GM23338 (cell line): ENCODE measurements at regions not wholly inside any gene's neighbourhood (a gene's known extent, or its start where the extent isn't known, plus 50 kb on each side); places are given as distances from the start of the nearest gene placed in this dataset.
"Not testable (repeated sequence)": the region's sequence is repeated elsewhere in the genome, so short reads cannot be mapped to it uniquely, and the experiment has no call there.

Experiments
- ATAC-seq: fragments of 200-7000 bp; cut with Tn5 transposase; 3 replicates; pipeline ENCODE4 v1.9.1; 2020
- DNase-seq: peaks from one replicate; pipeline ENCODE4 v3.0.0-alpha.2; 2015; ENCODE audit warnings: low spot score
- H2AFZ ChIP-seq: fragments of 200-600 bp; sonication (generic); 2 replicates; pipeline ENCODE4 v1.8.0; 2016; ENCODE audit warnings: antibody characterized with exemption, mild to moderate bottlenecking, moderate library complexity
- H3F3A ChIP-seq: fragments of 200-600 bp; sonication (generic); replicated peaks from 2 replicates; pipeline ENCODE4 v1.8.0; 2017; ENCODE audit warnings: antibody characterized with exemption, mixed run types, low read depth
- H3K27ac ChIP-seq: fragments of 200-600 bp; sonication (generic); 2 replicates; pipeline ENCODE4 v1.6.1; 2016; ENCODE audit warnings: low read depth
- H3K27me3 ChIP-seq: fragments of 200-600 bp; sonication (generic); 2 replicates; pipeline ENCODE4 v1.8.0; 2016; ENCODE audit warnings: mild to moderate bottlenecking, mixed run types, moderate library complexity; ENCODE audit not compliant: insufficient read depth
- H3K36me3 ChIP-seq: fragments of 200-600 bp; sonication (generic); 2 replicates; pipeline ENCODE4 v1.8.0; 2016; ENCODE audit warnings: mild to moderate bottlenecking; ENCODE audit not compliant: insufficient read depth
- H3K4me1 ChIP-seq: fragments of 200-600 bp; sonication (generic); 2 replicates; pipeline ENCODE4 v1.8.0; 2016; ENCODE audit warnings: mild to moderate bottlenecking, moderate library complexity; ENCODE audit not compliant: insufficient read depth
- H3K4me2 ChIP-seq: fragments of 200-600 bp; sonication (generic); 2 replicates; pipeline ENCODE4 v1.7.1; 2017; ENCODE audit warnings: mixed run types
- H3K4me3 ChIP-seq: fragments of 200-600 bp; sonication (generic); 2 replicates; pipeline ENCODE4 v1.6.1; 2016; ENCODE audit warnings: mixed run types
- H3K79me2 ChIP-seq: fragments of 200-600 bp; sonication (generic); replicated peaks from 2 replicates; pipeline ENCODE4 v1.8.0; 2017; ENCODE audit warnings: mild to moderate bottlenecking; ENCODE audit not compliant: insufficient read depth
- H3K9me2 ChIP-seq: fragments of 200-600 bp; sonication (generic); 2 replicates; pipeline ENCODE4 v1.8.0; 2017; ENCODE audit not compliant: insufficient read depth
- H4K20me1 ChIP-seq: fragments of 200-600 bp; sonication (generic); replicated peaks from 2 replicates; pipeline ENCODE4 v1.8.0; 2017; ENCODE audit warnings: mild to moderate bottlenecking; ENCODE audit not compliant: insufficient read depth
- H3K27ac Mint-ChIP-seq: 2 replicates; pipeline ENCODE4 v1.8.0; 2020; ENCODE audit warnings: inconsistent platforms, mild to moderate bottlenecking, moderate library complexity, mixed read lengths
- H3K27me3 Mint-ChIP-seq: 3 replicates; pipeline ENCODE4 v1.8.0; 2022; ENCODE audit warnings: low read depth, mild to moderate bottlenecking, moderate library complexity, mixed read lengths, inconsistent platforms; ENCODE audit not compliant: insufficient read depth, poor library complexity
- H3K36me3 Mint-ChIP-seq: 3 replicates; pipeline ENCODE4 v1.8.0; 2021; ENCODE audit warnings: low read depth, mild to moderate bottlenecking, inconsistent platforms, moderate library complexity, mixed read lengths
- H3K4me1 Mint-ChIP-seq: 3 replicates; pipeline ENCODE4 v1.8.0; 2020; ENCODE audit warnings: mild to moderate bottlenecking, inconsistent platforms, mixed read lengths
- H3K4me3 Mint-ChIP-seq: 3 replicates; pipeline ENCODE4 v1.8.0; 2021; ENCODE audit warnings: moderate library complexity, mild to moderate bottlenecking, inconsistent platforms, mixed read lengths
- H3K9me3 Mint-ChIP-seq: 3 replicates; pipeline ENCODE4 v1.8.0; 2020; ENCODE audit warnings: moderate library complexity, mild to moderate bottlenecking, inconsistent platforms, mixed read lengths
- CREB1 ChIP-seq: fragments of 250-450 bp; sonication (Bioruptor Pico); IDR thresholded peaks from 2 replicates; pipeline ENCODE4 v1.5.0; 2020; ENCODE audit warnings: low read depth, mild to moderate bottlenecking, moderate library complexity
- EZH2 ChIP-seq: fragments of 200-600 bp; sonication (generic); IDR thresholded peaks from one replicate; pipeline ENCODE4 v1.8.0; 2017; ENCODE audit warnings: antibody characterized with exemption, mild to moderate bottlenecking, low read depth; ENCODE audit not compliant: unreplicated experiment
- EZH2phosphoT487 ChIP-seq: fragments of 200-600 bp; sonication (generic); IDR thresholded peaks from one replicate; pipeline ENCODE4 v1.8.1; 2018; ENCODE audit warnings: antibody characterized with exemption; ENCODE audit not compliant: unreplicated experiment
- JUNB ChIP-seq: IDR thresholded peaks from one replicate; pipeline ENCODE4 v1.6.1; 2016; ENCODE audit warnings: antibody characterized with exemption; ENCODE audit not compliant: unreplicated experiment
- NANOG ChIP-seq: IDR thresholded peaks from 2 replicates; pipeline ENCODE4 v1.6.1; 2016; ENCODE audit warnings: antibody characterized with exemption, borderline replicate concordance
- POLR2AphosphoS5 ChIP-seq: IDR thresholded peaks from 2 replicates; pipeline ENCODE4 v1.6.1; 2016; ENCODE audit warnings: antibody characterized with exemption, low read depth
- STAT1 ChIP-seq: IDR thresholded peaks from one replicate; pipeline ENCODE4 v1.6.1; 2016; ENCODE audit warnings: antibody characterized with exemption; ENCODE audit not compliant: unreplicated experiment
- ZNF114 ChIP-seq: fragments of 250-450 bp; sonication (Bioruptor Pico); IDR thresholded peaks from 2 replicates; pipeline ENCODE4 v1.5.0; 2020; ENCODE audit warnings: mild to moderate bottlenecking, moderate library complexity
- ZNF331 ChIP-seq: fragments of 250-450 bp; sonication (Bioruptor Pico); IDR thresholded peaks from 2 replicates; pipeline ENCODE4 v1.5.0; 2020; ENCODE audit warnings: low read depth, mild to moderate bottlenecking, moderate library complexity
- TF ChIP-seq, protein P1 (sequence below): IDR thresholded peaks from one replicate; pipeline ENCODE4 v1.6.1; 2018; ENCODE audit warnings: antibody characterized with exemption; ENCODE audit not compliant: unreplicated experiment
- TF ChIP-seq, protein P2 (sequence below): IDR thresholded peaks from 2 replicates; pipeline ENCODE4 v1.6.1; 2016; ENCODE audit warnings: antibody characterized with exemption
- TF ChIP-seq, protein P3 (sequence below), 2 experiments: fragments of 200-600 bp in 1 of 2; sonication (generic) in 1 of 2; conservative IDR thresholded peaks; 2 replicates each; pipeline versions ENCODE4 v1.5.1 to v1.6.1; 2016 to 2017; ENCODE audit warnings: antibody characterized with exemption in 2 of 2, low read depth in 2 of 2, mild to moderate bottlenecking in 2 of 2, moderate library complexity in 1 of 2

DNA sequence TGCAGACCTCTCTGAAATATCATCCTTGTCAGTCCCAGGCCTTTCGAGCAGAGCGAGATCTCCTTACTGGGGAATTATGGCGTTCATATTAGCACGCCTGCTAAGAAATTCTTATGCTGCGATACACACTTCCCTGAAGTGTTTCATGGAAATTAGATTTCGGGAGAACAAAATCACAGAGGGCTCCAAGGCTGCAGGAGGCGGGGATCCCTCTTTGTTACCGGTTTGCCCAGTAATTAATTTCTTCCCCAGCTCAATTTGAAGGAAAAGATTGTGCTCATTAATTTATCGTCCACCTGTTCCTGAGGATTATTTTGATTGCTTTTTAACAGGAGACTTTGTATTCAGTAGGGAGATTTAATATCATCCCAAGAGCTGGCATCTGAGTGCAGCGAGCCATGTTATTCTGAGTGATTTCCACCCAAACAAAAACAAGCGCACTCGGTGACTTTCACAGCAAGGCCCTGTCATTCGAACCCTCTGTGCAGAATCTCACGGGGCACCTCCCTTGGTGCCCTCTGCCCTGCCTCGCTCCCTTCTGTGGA lies 202.3 kb upstream of the GALNT2 start (continued):
- TF ChIP-seq, protein P1, sequence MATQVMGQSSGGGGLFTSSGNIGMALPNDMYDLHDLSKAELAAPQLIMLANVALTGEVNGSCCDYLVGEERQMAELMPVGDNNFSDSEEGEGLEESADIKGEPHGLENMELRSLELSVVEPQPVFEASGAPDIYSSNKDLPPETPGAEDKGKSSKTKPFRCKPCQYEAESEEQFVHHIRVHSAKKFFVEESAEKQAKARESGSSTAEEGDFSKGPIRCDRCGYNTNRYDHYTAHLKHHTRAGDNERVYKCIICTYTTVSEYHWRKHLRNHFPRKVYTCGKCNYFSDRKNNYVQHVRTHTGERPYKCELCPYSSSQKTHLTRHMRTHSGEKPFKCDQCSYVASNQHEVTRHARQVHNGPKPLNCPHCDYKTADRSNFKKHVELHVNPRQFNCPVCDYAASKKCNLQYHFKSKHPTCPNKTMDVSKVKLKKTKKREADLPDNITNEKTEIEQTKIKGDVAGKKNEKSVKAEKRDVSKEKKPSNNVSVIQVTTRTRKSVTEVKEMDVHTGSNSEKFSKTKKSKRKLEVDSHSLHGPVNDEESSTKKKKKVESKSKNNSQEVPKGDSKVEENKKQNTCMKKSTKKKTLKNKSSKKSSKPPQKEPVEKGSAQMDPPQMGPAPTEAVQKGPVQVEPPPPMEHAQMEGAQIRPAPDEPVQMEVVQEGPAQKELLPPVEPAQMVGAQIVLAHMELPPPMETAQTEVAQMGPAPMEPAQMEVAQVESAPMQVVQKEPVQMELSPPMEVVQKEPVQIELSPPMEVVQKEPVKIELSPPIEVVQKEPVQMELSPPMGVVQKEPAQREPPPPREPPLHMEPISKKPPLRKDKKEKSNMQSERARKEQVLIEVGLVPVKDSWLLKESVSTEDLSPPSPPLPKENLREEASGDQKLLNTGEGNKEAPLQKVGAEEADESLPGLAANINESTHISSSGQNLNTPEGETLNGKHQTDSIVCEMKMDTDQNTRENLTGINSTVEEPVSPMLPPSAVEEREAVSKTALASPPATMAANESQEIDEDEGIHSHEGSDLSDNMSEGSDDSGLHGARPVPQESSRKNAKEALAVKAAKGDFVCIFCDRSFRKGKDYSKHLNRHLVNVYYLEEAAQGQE = no peak
- TF ChIP-seq CREB1 (CRISPR knock-in tag) (no peak), JUNB (no peak), ZNF331 (CRISPR knock-in tag) (no peak)

DNA sequence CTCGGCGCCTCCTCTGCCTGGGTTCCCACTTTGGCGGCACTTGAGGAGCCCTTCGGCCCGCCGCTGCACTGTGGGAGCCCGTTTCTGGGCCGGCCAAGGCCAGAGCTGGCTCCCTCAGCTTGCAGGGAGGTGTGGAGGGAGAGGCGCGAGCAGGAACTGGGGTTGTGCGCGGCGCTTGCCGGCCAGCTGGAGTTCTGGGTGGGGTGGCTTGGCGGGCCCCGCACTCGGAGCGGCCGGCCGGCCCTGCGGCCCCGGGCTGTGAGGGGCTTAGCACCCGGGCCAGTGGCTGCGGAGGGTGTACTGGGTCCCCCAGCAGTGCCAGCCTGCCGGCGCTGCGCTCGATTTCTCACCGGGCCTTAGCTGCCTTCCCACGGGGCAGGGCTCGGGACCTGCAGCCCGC lies 201.7 kb upstream of the GALNT2 start:
- ATAC-seq, H3K27me3 ChIP-seq, H3K36me3 ChIP-seq, H3K4me3 ChIP-seq, H3K79me2 ChIP-seq, H3K36me3 Mint-ChIP-seq, H3K9me2 ChIP-seq, H3K4me3 Mint-ChIP-seq, H3K9me3 Mint-ChIP-seq, H3K27me3 Mint-ChIP-seq, H3K27ac ChIP-seq, H3F3A ChIP-seq, H3K4me2 ChIP-seq, H2AFZ ChIP-seq, H3K27ac Mint-ChIP-seq, DNase-seq, H4K20me1 ChIP-seq: not testable (repeated sequence)
- peaks cover 16% of the 10 kb centered on the region for H3K4me1 Mint-ChIP-seq
- peaks cover 15% of the 10 kb centered on the region; the same call in 1 of the 2 replicates for H3K4me1 ChIP-seq

DNA sequence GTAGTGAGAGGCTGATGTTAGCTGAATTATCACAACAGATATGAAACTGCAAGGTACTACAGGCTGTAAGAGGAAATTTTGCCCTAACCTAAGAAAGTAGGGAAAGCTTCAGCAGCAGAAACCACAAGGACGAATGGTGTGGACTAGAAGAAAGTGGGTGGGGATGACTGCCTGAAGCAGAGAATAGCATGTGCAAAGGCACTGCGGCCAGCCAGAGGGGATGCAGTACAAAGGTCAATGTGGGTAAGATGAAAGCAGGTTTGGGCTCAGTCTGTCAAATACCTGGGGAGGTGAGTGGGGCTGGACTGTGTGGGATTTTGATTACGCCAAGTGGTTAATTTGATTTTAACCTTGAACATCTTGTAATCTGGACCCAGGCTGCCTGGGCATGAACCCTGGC lies 199.3 kb upstream of the GALNT2 start:
- Mint-ChIP-seq H3K27me3 (peaks cover 4% of the 10 kb centered on the region), H3K4me1 (peaks cover 2% of the 10 kb centered on the region; the same call in 1 of the 3 replicates), H3K36me3 (no peaks in the 10 kb centered on the region), H3K27ac (no peak overlapping the region), H3K4me3 (no peak overlapping the region), H3K9me3 (no peaks in the 10 kb centered on the region; the same call in 2 of the 3 replicates)
- DNase-seq (no peak), ATAC-seq (no peak)
- Histone ChIP-seq H3K4me1 (0 out of 2 replicates have a peak, but pooled peaks cover under 1% of the 10 kb centered on the region), H3K79me2 (no peaks in the 10 kb centered on the region), H3K36me3 (no peaks in the 10 kb centered on the region), H3K9me2 (peaks cover 10% of the 10 kb centered on the region), H3K4me2 (no peak overlapping the region), H3F3A (no peaks in the 10 kb centered on the region), H3K27me3 (no peaks in the 10 kb centered on the region), H3K4me3 (no peak overlapping the region), H4K20me1 (no peaks in the 10 kb centered on the region), H2AFZ (no peak overlapping the region), H3K27ac (no peak overlapping the region)
- TF ChIP-seq ZNF331 (CRISPR knock-in tag) (no peak), EZH2 (no peak), POLR2AphosphoS5 (no peak), ZNF114 (CRISPR knock-in tag) (no peak), NANOG (no peak), STAT1 (no peak), EZH2phosphoT487 (no peak), JUNB (no peak), CREB1 (CRISPR knock-in tag) (no peak)
- TF ChIP-seq, protein P2, sequence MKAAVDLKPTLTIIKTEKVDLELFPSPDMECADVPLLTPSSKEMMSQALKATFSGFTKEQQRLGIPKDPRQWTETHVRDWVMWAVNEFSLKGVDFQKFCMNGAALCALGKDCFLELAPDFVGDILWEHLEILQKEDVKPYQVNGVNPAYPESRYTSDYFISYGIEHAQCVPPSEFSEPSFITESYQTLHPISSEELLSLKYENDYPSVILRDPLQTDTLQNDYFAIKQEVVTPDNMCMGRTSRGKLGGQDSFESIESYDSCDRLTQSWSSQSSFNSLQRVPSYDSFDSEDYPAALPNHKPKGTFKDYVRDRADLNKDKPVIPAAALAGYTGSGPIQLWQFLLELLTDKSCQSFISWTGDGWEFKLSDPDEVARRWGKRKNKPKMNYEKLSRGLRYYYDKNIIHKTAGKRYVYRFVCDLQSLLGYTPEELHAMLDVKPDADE = no peak
- TF ChIP-seq, protein P3, sequence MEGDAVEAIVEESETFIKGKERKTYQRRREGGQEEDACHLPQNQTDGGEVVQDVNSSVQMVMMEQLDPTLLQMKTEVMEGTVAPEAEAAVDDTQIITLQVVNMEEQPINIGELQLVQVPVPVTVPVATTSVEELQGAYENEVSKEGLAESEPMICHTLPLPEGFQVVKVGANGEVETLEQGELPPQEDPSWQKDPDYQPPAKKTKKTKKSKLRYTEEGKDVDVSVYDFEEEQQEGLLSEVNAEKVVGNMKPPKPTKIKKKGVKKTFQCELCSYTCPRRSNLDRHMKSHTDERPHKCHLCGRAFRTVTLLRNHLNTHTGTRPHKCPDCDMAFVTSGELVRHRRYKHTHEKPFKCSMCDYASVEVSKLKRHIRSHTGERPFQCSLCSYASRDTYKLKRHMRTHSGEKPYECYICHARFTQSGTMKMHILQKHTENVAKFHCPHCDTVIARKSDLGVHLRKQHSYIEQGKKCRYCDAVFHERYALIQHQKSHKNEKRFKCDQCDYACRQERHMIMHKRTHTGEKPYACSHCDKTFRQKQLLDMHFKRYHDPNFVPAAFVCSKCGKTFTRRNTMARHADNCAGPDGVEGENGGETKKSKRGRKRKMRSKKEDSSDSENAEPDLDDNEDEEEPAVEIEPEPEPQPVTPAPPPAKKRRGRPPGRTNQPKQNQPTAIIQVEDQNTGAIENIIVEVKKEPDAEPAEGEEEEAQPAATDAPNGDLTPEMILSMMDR (conservative IDR thresholded peaks at IDR 0.05; ENCODE audit: low read depth in 2 of 2) = no peak
- TF ChIP-seq, protein P1 = no peak
